ENCODE measurements at regions not wholly inside any gene's neighbourhood (a gene's known extent, or its start where the extent isn't known, plus 50 kb on each side); places are given as distances from the start of the nearest gene placed in this dataset.

DNA sequence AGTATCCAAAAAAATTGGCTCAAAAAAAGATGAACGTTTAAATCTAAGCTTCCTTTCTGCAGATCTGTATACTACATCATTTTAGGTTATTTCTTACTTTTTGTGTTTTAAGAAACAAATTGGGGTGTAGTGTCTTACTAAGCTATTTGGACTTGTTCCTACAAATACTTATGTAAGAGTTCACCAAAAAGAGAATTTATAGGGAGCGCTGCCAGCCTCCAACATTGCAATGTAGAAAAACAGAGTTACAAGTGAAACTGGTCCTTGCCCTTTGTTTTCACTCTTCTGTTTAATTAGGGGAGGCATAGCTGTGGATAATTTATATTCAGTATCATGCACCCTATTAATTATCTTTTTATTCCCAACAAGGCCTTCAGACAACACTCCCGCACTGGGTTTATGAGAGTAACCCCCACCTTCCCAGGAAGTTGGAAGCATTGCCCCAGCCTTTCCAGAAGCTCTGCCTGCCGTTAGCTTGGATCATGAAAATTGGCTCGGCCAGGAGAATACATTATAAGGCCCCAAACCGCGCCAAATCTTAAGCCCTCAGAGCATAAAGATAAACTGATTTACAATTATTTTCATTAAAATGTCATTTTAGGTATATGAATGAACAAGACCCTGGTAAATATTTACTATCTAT lies 261.8 kb upstream of the KLF6 start:
- intact Hi-C loops (cut with micrococcal nuclease): no loop called here
- Histone ChIP-seq H2AFZ (ENCODE audit: low read depth, low read length) (no peak overlapping the region), H3K9ac (ENCODE audit: insufficient read depth in 1 of 2, low read depth in 2 of 2, low read length in 2 of 2) (no peak overlapping the region), H4K20me1 (replicated peaks; ENCODE audit: control insufficient read depth, insufficient read depth, low read length) (no peaks in the 10 kb centered on the region), H3K4me1 (replicated peaks in 1 of 2; ENCODE audit: control insufficient read depth in 2 of 2, insufficient read depth in 2 of 2, low read length in 2 of 2) (no peaks in the 10 kb centered on the region), H3K27me3 (ENCODE audit: control insufficient read depth in 2 of 2, insufficient read depth in 2 of 2, low read length in 2 of 2) (peaks cover 0 to 3% of the 10 kb centered on the region in 2 experiments; a peak in 1 of 5 replicates), H3K36me3 (ENCODE audit: control insufficient read depth, insufficient read depth, low read length) (no peaks in the 10 kb centered on the region), H3K27ac (ENCODE audit: extremely low read depth, low read depth, low read length) (no peak overlapping the region), H3K4me2 (ENCODE audit: insufficient read depth, low read length) (no peak overlapping the region), H3K79me2 (ENCODE audit: control insufficient read depth, insufficient read depth, low read length) (no peaks in the 10 kb centered on the region), H3K4me3 (no peak overlapping the region), H3K9me1 (ENCODE audit: control insufficient read depth, insufficient read depth, low read length) (no peaks in the 10 kb centered on the region), H3K9me3 (replicated peaks; ENCODE audit: control insufficient read depth, insufficient read depth, low read depth, low read length) (no peaks in the 10 kb centered on the region)
- CTCF ChIA-PET (ENCODE audit: low intra/inter-chr PET ratio): no interaction called here
- BruUV-seq (replicated peaks): no TSS peak
- FAIRE-seq (no peak), DNase-seq (ENCODE audit: extremely low read depth in 1 of 4, low spot score in 3 of 4) (no peak), ATAC-seq (no peak)
- WGBS (ENCODE audit: insufficient coverage, low coverage, missing lambda C conversion rate): 17% methylated on average over 7 of the region's 7 CpGs
- POLR2A ChIA-PET: no interaction called here
- in situ Hi-C loops (cut with MboI): no loop called here
- TF ChIP-seq TGIF2 (CRISPR knock-in tag; IDR thresholded peaks at IDR 0.05) (no peak), ZNF57 (CRISPR knock-in tag; IDR thresholded peaks at IDR 0.05) (no peak), MEF2A (IDR thresholded peaks at IDR 0.05; ENCODE audit: control insufficient read depth, low read depth, low read length) (no peak), ERF (CRISPR knock-in tag; IDR thresholded peaks at IDR 0.05) (no peak), ZFPM2 (CRISPR knock-in tag; IDR thresholded peaks at IDR 0.05) (no peak), BRD9 (IDR thresholded peaks at IDR 0.05; ENCODE audit: low read depth, partially characterized antibody) (no peak)
- TF ChIP-seq, protein P1, sequence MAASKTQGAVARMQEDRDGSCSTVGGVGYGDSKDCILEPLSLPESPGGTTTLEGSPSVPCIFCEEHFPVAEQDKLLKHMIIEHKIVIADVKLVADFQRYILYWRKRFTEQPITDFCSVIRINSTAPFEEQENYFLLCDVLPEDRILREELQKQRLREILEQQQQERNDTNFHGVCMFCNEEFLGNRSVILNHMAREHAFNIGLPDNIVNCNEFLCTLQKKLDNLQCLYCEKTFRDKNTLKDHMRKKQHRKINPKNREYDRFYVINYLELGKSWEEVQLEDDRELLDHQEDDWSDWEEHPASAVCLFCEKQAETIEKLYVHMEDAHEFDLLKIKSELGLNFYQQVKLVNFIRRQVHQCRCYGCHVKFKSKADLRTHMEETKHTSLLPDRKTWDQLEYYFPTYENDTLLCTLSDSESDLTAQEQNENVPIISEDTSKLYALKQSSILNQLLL (CRISPR knock-in tag; IDR thresholded peaks at IDR 0.05; ENCODE audit: borderline replicate concordance): no peak
- TF ChIP-seq, protein P2, sequence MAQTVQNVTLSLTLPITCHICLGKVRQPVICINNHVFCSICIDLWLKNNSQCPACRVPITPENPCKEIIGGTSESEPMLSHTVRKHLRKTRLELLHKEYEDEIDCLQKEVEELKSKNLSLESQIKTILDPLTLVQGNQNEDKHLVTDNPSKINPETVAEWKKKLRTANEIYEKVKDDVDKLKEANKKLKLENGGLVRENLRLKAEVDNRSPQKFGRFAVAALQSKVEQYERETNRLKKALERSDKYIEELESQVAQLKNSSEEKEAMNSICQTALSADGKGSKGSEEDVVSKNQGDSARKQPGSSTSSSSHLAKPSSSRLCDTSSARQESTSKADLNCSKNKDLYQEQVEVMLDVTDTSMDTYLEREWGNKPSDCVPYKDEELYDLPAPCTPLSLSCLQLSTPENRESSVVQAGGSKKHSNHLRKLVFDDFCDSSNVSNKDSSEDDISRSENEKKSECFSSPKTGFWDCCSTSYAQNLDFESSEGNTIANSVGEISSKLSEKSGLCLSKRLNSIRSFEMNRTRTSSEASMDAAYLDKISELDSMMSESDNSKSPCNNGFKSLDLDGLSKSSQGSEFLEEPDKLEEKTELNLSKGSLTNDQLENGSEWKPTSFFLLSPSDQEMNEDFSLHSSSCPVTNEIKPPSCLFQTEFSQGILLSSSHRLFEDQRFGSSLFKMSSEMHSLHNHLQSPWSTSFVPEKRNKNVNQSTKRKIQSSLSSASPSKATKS (CRISPR knock-in tag; IDR thresholded peaks at IDR 0.05): no peak
- TF ChIP-seq, protein P3, sequence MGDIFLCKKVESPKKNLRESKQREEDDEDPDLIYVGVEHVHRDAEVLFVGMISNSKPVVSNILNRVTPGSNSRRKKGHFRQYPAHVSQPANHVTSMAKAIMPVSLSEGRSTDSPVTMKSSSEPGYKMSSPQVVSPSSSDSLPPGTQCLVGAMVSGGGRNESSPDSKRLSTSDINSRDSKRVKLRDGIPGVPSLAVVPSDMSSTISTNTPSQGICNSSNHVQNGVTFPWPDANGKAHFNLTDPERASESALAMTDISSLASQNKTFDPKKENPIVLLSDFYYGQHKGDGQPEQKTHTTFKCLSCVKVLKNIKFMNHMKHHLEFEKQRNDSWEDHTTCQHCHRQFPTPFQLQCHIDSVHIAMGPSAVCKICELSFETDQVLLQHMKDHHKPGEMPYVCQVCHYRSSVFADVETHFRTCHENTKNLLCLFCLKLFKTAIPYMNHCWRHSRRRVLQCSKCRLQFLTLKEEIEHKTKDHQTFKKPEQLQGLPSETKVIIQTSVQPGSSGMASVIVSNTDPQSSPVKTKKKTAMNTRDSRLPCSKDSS (IDR thresholded peaks at IDR 0.05; ENCODE audit: low read depth, partially characterized antibody): no peak
- TF ChIP-seq, protein P4, sequence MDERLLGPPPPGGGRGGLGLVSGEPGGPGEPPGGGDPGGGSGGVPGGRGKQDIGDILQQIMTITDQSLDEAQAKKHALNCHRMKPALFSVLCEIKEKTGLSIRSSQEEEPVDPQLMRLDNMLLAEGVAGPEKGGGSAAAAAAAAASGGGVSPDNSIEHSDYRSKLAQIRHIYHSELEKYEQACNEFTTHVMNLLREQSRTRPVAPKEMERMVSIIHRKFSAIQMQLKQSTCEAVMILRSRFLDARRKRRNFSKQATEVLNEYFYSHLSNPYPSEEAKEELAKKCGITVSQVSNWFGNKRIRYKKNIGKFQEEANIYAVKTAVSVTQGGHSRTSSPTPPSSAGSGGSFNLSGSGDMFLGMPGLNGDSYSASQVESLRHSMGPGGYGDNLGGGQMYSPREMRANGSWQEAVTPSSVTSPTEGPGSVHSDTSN (CRISPR knock-in tag; IDR thresholded peaks at IDR 0.05; ENCODE audit: low read depth): no peak
- TF ChIP-seq, protein P4 (tag; conservative IDR thresholded peaks at IDR 0.05; ENCODE audit: low read depth): no peak
- TF ChIP-seq, protein P5, sequence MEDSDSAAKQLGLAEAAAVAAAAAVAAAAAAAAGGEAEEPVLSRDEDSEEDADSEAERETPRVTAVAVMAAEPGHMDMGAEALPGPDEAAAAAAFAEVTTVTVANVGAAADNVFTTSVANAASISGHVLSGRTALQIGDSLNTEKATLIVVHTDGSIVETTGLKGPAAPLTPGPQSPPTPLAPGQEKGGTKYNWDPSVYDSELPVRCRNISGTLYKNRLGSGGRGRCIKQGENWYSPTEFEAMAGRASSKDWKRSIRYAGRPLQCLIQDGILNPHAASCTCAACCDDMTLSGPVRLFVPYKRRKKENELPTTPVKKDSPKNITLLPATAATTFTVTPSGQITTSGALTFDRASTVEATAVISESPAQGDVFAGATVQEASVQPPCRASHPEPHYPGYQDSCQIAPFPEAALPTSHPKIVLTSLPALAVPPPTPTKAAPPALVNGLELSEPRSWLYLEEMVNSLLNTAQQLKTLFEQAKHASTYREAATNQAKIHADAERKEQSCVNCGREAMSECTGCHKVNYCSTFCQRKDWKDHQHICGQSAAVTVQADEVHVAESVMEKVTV (CRISPR knock-in tag; IDR thresholded peaks at IDR 0.05): no peak

Measured in K562 (cell line).